Muscle layer of colon (tissue), 2 donors: ENCODE measurements at regions not wholly inside any gene's neighbourhood (a gene's known extent, or its start where the extent isn't known, plus 50 kb on each side); places are given as distances from the start of the nearest gene placed in this dataset.
"Not testable (repeated sequence)": the region's sequence is repeated elsewhere in the genome, so short reads cannot be mapped to it uniquely, and the experiment has no call there.

Experiments used
- H3K27ac ChIP-seq: one replicate; pipeline ENCODE4 v1.7.0; 2013; ENCODE audit warnings: low read depth, mild to moderate bottlenecking, low read length, moderate library complexity
- H3K27me3 ChIP-seq, 2 donors: one replicate each; pipeline ENCODE4 v1.7.0; 2013; ENCODE audit warnings: low read length in 2 of 2, mild to moderate bottlenecking in 2 of 2; ENCODE audit not compliant: insufficient read depth in 2 of 2, control insufficient read depth in 1 of 2
- H3K36me3 ChIP-seq: one replicate; pipeline ENCODE4 v1.7.0; 2013; ENCODE audit warnings: mild to moderate bottlenecking, low read length; ENCODE audit not compliant: insufficient read depth
- H3K4me1 ChIP-seq: one replicate; pipeline ENCODE4 v1.7.0; 2013; ENCODE audit warnings: mild to moderate bottlenecking, low read length; ENCODE audit not compliant: insufficient read depth
- H3K4me3 ChIP-seq, 2 donors: one replicate each; pipeline ENCODE4 v1.7.0; 2013; ENCODE audit warnings: low read length in 2 of 2, low read depth in 1 of 2, mild to moderate bottlenecking in 1 of 2, moderate library complexity in 1 of 2
- H3K9ac ChIP-seq: one replicate; pipeline ENCODE4 v1.7.0; 2013; ENCODE audit warnings: low read length
- H3K9me3 ChIP-seq: one replicate; pipeline ENCODE4 v1.7.0; 2013; ENCODE audit warnings: mild to moderate bottlenecking, low read length
- donor health status: abdominal sarcoma.
- donor health status: Adenocarcinoma of cecum.

- Histone ChIP-seq H3K9ac (no peak overlapping the region), H3K36me3 (no peaks in the 10 kb centered on the region), H3K4me3 (no peak overlapping the region), H3K27ac (no peak overlapping the region), H3K4me1 (no peaks in the 10 kb centered on the region), H3K27me3 (no peaks in the 10 kb centered on the region), H3K9me3 (no peaks in the 10 kb centered on the region)
Measured at GRCh38 chr4:44996276-44996845, 270.0 kb upstream of the GNPDA2 start.

- Histone ChIP-seq H3K36me3 (no peaks in the 10 kb centered on the region), H3K9me3 (no peaks in the 10 kb centered on the region), H3K9ac (no peak overlapping the region), H3K27ac (no peak overlapping the region), H3K4me1 (no peaks in the 10 kb centered on the region), H3K27me3 (no peaks in the 10 kb centered on the region), H3K4me3 (no peak overlapping the region)
Measured at GRCh38 chr4:44988011-44988410, 261.7 kb upstream of the GNPDA2 start.

GRCh38 chr4:44985938-44986337 lies 259.6 kb upstream of the GNPDA2 start:
- H3K4me3 ChIP-seq: no peak overlapping the region
- no peaks in the 10 kb centered on the region for H3K27me3 ChIP-seq
- no peak overlapping the region for H3K27ac ChIP-seq
- no peak overlapping the region for H3K9ac ChIP-seq
- no peaks in the 10 kb centered on the region for H3K4me1 ChIP-seq
- H3K9me3 ChIP-seq: no peaks in the 10 kb centered on the region
- no peaks in the 10 kb centered on the region for H3K36me3 ChIP-seq

DNA sequence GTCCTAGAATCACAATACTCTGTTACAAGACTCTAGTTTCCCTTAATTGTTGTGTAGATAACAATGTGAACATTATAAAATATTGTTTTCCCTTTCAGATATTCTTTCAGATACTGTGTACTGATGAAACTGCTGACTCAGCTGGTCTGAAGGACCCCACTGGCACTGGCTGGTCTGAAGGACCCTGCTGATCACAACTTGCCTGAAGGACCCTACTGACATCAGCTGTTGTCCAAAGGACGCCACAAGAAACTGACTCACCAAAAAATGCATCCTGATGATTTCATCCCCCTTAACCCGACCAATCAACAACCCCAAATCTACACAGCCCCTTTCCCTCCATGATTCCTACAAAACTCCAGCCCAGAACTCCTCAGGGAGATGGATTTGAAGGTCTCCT lies 258.8 kb upstream of the GNPDA2 start:
- Histone ChIP-seq H3K9ac (no peak overlapping the region), H3K27ac (no peak overlapping the region), H3K36me3 (no peaks in the 10 kb centered on the region), H3K4me3 (no peak overlapping the region), H3K9me3 (no peaks in the 10 kb centered on the region), H3K27me3 (no peaks in the 10 kb centered on the region), H3K4me1 (no peaks in the 10 kb centered on the region)

DNA sequence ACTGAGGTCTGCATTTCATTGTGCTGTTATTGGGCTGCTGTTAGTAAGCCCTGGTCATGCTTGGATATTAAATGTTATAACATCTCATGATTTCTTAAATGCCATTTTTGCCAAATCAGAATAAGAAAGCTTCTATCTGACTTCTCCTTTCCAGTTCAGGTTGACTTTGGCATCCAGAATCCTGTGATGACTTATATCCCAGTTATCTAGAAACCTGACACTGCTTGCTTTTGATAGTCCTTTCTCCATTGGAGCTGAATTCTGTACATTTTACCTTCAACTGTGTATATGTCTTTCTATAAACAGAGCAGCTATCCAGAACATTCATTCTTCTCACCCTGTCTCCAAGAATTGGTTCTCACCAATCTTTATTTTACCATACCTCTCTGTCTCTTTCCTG lies 257.7 kb upstream of the GNPDA2 start:
- Histone ChIP-seq H3K4me3 (no peak overlapping the region), H3K9ac (no peak overlapping the region), H3K4me1 (no peaks in the 10 kb centered on the region), H3K9me3 (no peaks in the 10 kb centered on the region), H3K36me3 (no peaks in the 10 kb centered on the region), H3K27me3 (no peaks in the 10 kb centered on the region), H3K27ac (no peak overlapping the region)

- Histone ChIP-seq H3K4me1 (no peaks in the 10 kb centered on the region), H3K36me3 (no peaks in the 10 kb centered on the region), H3K9me3 (no peaks in the 10 kb centered on the region), H3K27ac (no peak overlapping the region), H3K9ac (no peak overlapping the region), H3K4me3 (no peak overlapping the region), H3K27me3 (no peaks in the 10 kb centered on the region)
Measured at GRCh38 chr4:44983083-44983482, 256.7 kb upstream of the GNPDA2 start.

DNA sequence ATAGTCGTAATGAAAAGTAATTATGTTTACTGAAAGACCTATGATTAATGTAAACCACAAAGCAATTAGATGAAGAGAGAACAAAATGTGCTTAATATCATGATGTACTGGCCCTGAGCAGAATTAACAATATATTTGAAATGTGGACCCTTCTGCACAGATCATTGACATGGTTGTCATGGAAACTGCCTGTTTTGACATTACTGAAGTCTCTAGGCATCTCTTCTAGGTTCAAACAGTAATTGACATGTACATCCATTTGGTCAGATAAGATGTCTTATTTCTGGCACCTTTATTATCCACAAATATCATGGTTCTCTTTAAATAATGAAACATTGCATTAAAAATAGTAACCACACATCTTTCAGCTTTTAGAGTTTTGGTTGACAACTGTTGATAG lies 251.7 kb upstream of the GNPDA2 start:
- Histone ChIP-seq H3K36me3 (no peaks in the 10 kb centered on the region), H3K27me3 (no peaks in the 10 kb centered on the region)

GRCh38 chr4:44965435-44966095 lies 239.2 kb upstream of the GNPDA2 start:
- no peaks in the 10 kb centered on the region for H3K36me3 ChIP-seq
- no peak overlapping the region for H3K9ac ChIP-seq
- H3K9me3 ChIP-seq: no peaks in the 10 kb centered on the region
- H3K27ac ChIP-seq: no peak overlapping the region
- H3K4me3 ChIP-seq: no peak overlapping the region
- H3K4me1 ChIP-seq: no peaks in the 10 kb centered on the region
- H3K27me3 ChIP-seq: no peaks in the 10 kb centered on the region

More for the DNA sequence above, 251.7 kb upstream of the GNPDA2 start:
- Histone ChIP-seq H3K4me1 (no peaks in the 10 kb centered on the region), H3K4me3 (no peak overlapping the region), H3K9me3 (no peaks in the 10 kb centered on the region), H3K9ac (no peak overlapping the region), H3K27ac (no peak overlapping the region)

DNA sequence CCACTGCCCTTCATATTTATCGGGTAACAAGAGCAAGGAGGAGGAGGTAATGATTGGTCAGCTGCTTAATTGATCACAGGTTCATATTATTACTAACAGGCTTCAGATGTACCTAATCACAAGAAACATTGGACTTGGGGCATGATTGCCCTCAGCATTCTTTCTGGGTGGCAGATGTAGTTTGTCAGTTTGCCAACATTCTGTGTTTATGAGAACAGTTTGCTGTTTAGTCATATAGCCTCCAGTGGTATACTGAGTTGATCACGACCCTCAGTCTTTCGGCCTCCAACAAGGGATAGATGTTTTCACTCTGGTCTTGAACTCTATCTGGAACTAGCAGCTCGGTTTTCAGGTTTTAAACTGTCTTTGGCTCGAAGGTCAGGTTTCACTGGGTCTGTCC lies 237.7 kb upstream of the GNPDA2 start:
- not testable (repeated sequence) for H3K9me3 ChIP-seq, H3K4me3 ChIP-seq, H3K27me3 ChIP-seq, H3K9ac ChIP-seq, H3K4me1 ChIP-seq, H3K27ac ChIP-seq, H3K36me3 ChIP-seq

DNA sequence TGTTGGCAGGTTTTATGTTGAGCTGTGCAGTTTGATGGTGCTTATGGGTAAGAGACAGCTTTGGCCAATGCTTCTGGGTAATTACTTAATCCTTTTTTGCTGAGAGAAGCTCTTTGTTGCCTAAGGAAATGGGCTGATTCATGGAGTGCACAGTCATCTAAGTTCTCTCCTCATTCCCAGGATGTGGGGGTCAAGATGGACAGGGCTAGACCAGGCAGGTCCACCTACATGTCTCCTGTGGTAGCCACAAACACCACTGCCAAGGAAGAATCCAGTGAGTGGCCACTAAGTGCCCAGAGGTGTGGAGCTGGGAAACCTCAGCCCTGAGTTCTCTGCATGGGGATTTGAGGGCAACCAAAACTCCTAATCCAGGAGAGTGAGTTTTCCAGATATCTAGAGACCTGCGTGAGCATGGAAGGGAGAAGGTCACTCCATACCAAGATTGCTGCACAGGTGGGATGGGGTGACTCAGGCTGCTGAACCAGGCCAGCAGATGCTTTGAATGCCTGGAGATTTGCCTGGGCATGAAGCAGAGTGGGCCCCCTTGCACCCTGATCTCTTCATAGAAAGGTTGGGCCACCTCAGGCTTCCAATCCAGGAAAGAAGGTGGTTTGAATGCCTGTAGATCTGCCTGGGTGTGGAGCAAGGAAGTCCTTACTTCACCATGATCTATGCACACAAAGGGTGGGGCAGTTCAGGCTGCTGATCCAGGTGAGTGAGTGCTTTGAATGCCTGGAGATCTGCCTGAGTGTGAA lies 234.8 kb upstream of the GNPDA2 start:
- no peaks in the 10 kb centered on the region for H3K36me3 ChIP-seq
- H3K4me1 ChIP-seq: no peaks in the 10 kb centered on the region
- no peak overlapping the region for H3K4me3 ChIP-seq
- H3K9me3 ChIP-seq: no peaks in the 10 kb centered on the region
- no peak overlapping the region for H3K9ac ChIP-seq
- H3K27ac ChIP-seq: no peak overlapping the region
- H3K27me3 ChIP-seq: no peaks in the 10 kb centered on the region

DNA sequence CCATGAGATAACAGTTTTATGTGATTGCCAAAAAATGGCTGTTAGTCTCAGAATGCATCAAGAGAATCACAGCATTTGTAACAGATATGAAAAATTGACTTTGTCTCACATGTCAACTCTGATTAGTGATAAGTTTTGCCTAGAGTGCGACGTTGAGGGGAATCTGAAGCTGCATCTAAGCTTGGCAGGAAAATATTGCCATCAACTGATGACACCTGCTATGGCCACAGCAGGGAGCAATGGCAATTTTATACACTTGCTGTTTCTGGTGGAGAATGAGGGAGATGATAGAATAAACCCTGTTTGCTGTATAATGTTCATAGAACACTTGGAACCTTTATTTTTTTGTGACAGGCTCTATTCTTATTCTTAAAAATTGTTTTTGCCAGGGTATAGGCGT lies 205.4 kb upstream of the GNPDA2 start:
- H3K9me3 ChIP-seq: no peaks in the 10 kb centered on the region
- H3K4me1 ChIP-seq: no peaks in the 10 kb centered on the region
- H3K9ac ChIP-seq: no peak overlapping the region
- H3K27ac ChIP-seq: no peak overlapping the region
- H3K27me3 ChIP-seq: no peaks in the 10 kb centered on the region
- no peak overlapping the region for H3K4me3 ChIP-seq
- no peaks in the 10 kb centered on the region for H3K36me3 ChIP-seq

- Histone ChIP-seq H3K9me3 (no peaks in the 10 kb centered on the region), H3K36me3 (no peaks in the 10 kb centered on the region), H3K27me3 (no peaks in the 10 kb centered on the region), H3K4me1 (no peaks in the 10 kb centered on the region), H3K4me3 (no peak overlapping the region), H3K27ac (no peak overlapping the region), H3K9ac (no peak overlapping the region)
Measured at GRCh38 chr4:44928785-44929184, 202.4 kb upstream of the GNPDA2 start.
